Stimulated activated CD4-positive, alpha-beta T cell treated with anti-CD3 and anti-CD28 coated beads, TNF-alpha, amount 100 ng/mL, for 24 hours (primary cell): ENCODE measurements at regions not wholly inside any gene's neighbourhood (a gene's known extent, or its start where the extent isn't known, plus 50 kb on each side); places are given as distances from the start of the nearest gene placed in this dataset.

Experiments
- DNase-seq, 3 experiments: peaks; one replicate each; pipeline ENCODE4 v3.0.0-alpha.2; 2020; ENCODE audit warnings: low read depth in 3 of 3

DNA sequence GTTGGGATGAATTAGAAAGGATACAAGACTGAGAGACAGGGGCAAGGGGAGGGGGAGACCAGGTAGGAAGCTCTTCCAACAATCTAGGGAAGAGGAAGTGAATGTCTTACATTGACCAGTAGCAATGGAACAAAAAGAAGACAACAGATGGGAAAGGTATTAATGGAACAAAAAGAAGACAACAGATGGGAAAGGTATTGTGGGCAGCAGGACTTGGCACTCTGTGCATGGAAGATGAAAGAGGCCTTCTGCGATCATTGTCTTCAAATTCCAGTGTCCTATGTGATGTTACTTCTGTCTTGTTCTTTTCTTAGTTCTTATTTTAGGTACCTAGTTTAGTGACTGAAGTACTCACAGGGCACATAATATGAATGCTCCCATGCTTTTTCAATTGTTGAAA is 161.8 kb downstream of the PALM2AKAP2 start:
- no peak for DNase-seq

DNA sequence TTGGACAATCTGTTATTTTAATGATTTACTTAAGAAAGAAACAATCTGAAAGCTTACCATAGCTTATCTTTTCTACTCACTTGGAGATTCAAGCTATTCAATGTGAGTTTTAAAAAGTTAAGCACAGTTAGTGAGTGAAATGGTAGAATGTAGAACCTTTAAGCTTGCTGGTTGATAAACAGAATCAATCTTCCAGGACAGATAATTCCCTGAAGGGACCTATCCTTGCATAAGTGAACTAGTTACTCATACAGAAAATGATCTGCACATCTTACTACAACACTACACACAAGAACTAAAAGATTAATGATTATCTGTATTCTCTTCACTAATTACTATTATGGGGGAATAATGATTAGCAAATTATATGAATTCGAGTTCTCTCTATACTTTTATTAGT is 165.6 kb downstream of the PALM2AKAP2 start:
- no peak for DNase-seq

DNA sequence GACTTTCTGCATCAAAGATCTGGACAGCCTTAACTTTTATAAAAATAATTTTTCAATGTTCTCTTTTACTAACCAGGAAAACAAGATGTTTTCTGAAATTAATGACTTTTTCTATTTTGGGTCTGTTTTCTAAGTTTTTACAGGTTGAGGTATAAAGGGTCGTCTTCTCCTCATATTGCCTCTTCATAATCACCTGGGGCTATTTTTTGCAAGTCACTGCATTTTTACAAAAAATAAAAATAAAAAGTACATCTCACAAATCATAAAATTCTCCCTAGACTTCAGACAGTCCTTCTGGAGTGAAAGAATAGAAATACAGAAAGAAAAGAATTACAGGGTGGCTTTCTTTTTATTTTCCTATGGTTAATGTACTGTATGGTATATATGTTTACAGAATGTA is 168.5 kb downstream of the PALM2AKAP2 start:
- DNase-seq: no peak

DNA sequence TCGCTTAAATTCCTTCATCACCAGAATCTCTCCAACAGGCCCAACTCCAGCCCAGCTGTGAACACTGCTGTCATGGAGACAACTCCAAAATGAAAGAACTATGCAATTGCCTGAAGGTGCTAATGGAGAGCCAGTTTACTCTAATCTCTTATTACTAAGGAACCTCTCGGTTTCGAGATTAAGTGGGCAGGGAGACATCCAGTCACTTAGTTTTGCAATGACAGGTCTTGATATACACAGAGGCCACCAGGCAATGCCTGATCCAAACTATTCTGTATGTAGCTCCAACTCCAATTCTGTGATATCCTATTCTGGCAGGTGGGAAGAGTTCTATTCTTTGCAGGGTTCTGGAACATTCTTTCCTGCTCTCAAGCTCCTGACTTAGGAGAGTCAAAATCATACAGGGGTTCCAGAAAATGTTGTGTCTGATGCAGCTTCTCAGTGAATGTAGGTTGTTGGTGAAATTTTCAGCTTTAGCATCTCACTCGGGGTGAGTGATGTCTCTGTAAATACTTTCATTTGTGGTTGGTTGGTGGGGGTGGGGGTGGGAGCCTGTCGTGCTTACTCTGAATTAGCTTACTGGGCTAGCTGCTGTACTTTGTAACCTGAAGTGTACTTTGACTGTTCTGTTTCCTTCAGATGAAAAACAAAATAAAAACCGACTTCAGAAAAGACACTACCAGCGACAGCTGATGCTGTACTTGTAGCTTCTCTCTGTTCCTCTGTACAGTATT is 170.9 kb downstream of the PALM2AKAP2 start:
- DNase-seq: no peak

DNA sequence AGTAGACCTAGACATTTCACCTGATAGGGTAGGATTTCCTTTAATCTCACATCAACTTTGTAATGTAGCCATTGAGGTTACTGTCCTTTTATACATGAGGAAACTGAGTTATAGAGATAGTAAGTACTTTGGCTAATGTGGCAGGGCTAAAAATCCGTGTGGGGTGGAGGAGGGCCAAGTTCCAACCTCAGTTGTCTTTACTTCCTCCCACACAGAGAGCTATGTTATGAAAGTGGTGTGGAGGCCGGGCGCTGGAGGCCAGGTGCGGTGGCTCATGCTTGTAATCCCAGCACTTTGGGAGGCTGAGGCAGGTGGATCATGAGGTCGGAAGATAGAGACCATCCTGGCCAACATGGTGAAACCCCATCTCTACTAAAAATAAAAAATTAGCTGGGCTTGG is 173.3 kb downstream of the PALM2AKAP2 start:
- DNase-seq: no peak

DNA sequence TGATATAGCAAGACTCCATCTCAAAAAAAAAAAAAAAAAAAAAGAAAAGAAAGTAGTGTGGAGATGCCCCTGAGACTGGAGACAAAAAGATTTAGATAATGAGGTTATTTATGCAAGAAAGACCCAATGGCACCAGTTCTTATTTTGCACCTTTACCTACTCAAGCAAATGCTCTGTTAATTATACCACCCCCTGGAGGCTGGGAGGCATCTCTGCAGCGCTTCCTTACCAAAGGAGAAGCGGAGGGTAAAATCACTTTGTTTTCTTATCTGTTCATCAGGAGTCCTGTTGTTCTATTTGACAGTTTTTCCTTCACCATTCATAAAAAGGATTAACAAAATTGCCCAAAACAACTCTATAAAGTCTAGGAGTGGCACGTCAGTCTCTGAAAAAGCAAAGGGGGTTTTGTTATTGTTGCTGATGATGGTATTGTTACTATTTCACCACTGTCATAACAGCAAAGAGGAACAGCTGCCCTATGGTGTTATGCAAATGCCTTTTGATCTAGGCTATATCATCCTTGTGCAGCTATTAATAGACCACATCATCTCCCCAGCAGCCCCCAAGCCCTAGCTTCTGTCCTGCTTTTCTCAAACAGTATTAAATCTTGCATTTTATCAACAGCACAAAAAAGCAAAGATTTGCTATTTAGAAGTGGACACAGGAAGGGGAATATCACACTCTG is 174.0 kb downstream of the PALM2AKAP2 start:
- no peak for DNase-seq

DNA sequence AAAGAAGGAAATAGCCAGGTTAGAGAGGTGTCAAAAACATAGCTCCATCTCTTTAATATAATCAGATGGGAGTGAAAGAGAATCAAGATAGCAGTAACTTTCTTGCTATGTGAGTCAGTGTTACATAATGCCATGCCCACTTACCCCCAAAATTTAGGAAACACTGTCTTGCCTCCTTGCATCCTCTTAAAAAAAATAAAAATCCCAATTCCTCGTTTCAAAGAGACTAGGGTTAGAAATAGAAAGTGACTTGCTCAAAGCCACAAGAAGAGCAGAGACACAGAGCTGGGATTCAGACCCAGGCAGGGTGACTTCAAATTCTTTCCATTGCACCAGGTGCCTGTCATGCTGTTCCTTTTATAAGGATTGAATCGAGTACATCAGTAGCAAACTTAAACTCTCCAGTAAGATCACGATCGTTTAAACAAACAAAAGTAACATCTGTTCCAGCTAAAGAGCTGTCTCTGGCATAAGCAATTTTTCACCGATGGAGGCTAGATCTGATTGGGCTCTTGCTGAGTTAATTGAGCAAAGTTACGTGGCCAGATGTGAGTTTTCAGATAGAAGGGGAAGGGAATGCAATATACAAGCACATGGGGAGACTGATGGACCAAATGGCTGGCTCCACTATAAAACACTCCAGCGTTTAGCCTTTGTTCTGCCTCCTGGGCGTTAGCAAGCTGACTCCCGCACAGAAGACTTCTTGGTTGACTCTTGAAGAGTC is 176.9 kb downstream of the PALM2AKAP2 start:
- DNase-seq: no peak

DNA sequence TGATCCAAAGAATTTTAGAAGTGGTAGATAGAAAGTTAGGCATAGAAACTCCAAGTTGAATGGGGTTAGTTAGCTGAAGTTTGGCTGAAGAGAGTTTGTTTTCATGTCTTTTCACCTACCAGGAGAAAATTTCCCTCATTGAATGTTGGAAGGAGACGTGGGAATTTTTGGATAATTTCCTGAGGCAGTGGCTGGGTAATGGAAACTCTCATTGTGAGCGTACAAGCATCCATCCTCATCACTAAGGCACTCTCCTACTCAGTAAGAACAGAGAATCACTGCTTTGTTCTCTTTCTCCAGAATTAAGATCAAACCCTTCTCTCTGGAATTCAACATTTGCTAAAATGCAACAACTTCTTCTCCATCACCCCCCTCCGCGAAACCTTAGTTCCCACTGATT is 179.7 kb downstream of the PALM2AKAP2 start:
- no peak for DNase-seq

DNA sequence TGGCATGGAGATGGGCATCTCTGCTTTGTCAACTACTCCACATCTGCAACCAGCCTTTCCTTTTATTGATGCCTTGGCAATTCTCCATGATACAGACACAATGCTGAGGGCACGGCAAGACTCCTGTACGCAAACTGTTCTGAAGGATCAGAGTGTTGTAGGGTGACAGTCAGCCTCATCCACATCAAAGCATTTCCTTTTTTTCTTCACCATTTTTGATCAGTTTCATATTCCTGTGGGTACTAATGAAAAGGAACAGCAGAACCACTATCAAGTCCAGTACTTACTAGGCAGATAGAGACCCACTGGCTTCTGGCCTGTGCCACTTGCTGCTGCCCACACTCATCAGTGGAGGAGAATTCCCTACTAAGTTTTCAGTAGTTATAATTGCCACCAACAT is 181.6 kb downstream of the PALM2AKAP2 start:
- no peak for DNase-seq

DNA sequence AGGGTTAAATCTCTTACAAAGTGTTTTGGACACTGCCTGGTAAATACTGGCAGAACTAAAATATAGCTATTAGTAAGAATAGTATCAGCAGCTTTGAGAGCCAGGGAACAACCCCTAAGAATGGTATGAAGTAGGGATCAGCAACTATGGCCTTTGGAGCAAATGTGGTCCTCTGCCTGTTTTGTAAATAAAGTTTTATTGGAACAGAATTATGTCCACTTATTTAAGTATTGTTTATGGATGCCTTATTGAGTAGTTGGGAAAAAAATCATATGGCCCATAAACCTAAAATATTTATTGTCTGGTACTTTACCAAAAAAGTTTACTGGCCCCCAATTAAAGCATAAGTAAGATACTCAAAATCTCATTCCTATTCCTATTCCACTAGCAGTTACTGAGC is 182.2 kb downstream of the PALM2AKAP2 start:
- no peak for DNase-seq

DNA sequence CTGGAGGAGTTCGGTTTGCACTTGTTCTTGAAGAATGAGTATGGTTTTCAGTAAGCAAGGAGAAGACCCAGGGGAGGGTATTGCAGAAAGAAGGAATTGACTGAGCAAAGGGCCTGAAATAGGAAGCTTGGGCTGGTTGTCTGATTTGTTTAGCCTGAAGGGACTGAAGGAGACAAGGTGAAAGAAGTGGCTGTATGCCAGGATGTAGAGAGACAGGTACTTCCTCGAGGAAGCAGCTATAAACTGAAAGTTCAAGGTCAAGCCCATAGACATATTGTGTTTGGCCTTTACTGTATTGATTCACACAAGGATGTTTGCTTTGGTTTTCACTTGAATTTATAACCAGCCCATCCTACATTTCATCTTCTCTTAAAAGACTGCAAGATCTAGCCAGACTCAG is 183.1 kb downstream of the PALM2AKAP2 start:
- no peak for DNase-seq

DNA sequence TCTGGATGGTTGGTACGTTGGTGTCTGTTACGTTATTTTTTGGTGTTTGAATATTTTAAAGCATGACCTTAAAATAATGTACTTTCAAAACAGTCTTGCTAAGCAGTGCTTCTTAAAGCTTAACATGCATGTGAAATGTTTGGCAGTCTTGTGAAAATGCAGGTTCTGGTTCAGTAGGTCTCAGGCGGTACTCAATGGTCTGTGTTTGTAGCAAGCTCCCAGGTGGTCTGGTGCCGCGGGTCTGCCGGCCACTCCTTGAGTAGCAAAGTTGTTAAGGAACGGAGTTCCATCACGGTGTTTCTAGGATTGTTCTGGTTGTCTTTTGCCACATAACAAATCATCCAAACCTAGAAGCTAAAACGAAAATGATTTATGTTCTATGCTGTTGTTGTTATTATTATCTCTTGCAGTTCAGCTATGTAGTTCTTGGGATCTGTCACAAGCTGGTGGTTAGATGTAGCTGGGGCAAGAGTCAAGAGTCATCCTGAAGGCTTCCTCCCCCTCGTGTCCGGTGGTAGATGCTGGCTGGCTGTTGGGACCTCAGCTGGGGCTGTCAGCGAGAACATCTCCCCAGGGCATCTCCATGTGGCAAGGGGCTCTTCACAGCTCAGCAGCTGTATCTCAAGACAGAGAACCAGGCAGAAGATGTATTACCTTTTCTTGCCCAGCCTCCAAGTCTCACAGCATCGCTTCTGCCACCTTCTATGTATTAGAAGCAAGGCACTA is 186.8 kb downstream of the PALM2AKAP2 start:
- no peak for DNase-seq

DNA sequence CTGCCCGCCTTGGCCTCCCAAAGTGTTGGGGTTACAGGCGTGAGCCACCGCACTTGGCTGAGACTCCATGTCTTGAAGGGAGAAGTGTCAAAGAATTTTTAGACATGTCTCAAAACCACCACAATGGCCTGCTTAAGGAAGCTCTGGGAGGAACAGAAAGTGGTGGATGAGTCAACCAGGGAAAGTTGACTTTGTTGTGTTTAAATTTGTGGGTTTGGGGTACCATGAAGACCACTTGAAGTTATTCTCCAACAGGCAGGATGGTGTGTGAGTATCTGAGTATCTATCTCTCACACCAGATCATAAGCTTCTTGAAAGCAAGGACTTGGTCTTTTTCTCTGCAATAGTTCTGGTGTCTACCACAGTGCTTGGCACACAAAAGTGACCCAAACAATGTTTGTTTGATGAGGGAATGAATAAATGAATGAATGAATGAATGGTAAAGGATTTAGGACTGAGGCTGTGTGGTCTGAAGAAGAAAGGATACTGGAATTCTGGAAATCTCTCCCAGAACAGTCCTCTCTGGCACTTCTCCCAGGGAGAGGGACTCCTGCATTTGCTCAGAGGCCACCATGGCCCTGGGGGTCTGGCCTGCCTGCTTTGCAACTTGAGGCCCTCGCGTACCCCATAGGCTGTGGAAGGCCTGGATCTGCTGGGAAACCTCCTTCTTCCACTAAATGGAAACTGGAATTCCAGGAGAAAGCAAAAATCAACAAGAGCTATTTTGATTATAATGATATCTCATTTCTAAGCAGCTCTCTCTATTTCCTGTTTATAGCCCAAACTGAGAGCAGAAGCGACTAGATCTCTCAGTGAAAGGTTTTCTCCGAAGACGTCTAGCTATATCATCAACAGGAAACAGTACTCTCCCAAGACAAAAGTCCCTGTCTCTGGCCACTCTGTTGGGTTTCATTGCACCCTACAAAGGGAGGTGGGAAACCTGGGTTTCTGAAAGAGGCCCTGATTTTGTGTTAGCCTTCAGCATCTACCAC is 187.9 kb downstream of the PALM2AKAP2 start:
- no peak for DNase-seq

DNA sequence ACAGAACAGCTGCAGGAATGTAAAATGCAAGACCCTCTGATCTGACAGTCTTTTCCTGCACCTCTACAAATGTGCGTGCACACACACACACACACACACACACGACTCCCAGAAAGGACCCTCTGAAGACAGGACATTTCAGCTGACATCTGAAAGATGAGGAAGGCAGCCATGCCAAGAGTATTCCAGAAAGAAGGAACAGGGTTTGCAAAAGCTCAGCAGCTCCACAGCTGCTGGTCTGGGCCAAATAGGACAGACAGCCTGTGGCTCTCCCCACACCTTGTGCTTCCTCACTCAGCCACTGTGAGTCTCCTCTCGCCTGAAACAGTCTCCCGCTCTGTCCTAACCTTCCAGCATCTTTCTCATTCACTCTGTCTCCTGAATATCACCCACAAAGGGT is 189.0 kb downstream of the PALM2AKAP2 start:
- no peak for DNase-seq

DNA sequence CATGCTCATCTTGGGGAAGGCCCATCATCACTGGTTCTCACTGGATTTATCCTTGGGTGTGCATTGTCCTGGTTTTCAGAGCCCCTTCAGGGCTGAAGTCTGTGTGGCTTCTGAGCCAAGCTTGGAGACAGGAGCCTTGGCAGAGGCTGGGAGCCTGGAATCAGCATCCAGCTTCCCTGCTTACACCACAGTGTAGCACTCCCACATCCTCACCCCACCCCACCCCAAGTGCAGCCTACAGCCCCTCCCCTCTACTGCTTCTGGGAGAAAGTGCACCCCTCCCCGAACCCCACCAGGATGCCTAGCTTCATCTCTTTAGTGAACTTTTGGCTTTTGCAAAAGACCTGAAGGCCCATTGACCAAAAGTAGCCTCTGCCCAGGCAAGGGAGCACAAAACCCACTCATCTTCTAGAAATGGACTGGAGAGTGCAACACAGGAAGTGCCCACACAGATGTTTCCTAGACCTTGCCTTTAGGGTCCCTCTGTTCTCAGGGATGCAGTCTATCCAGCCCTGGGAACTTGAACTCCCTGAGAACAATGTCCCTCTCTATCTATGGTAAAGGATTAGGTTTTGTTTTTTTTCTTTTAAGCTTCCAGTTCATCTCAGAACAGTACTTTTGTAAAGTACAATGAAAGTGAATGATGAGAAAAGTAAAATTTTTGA is 189.7 kb downstream of the PALM2AKAP2 start:
- no peak for DNase-seq

DNA sequence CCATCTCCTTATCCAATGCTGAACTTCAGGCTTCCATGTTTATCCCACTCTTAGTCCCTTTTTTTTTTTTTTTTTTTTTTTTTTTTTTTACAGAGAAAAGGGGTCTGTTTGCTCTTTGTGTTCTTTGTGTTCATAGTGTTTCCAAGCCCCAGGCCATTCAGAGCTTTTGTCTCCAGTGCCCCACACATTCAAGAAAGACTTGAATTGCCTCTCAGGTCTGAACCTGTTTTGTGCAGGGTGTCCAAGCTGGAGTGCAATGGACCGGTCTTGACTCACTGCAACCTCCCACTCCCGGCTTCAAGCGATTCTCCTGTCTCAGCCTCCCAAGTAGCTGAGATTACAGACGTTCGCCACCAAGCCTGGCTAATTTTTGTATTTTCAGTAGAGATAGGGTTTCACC is 191.2 kb downstream of the PALM2AKAP2 start:
- DNase-seq: no peak

DNA sequence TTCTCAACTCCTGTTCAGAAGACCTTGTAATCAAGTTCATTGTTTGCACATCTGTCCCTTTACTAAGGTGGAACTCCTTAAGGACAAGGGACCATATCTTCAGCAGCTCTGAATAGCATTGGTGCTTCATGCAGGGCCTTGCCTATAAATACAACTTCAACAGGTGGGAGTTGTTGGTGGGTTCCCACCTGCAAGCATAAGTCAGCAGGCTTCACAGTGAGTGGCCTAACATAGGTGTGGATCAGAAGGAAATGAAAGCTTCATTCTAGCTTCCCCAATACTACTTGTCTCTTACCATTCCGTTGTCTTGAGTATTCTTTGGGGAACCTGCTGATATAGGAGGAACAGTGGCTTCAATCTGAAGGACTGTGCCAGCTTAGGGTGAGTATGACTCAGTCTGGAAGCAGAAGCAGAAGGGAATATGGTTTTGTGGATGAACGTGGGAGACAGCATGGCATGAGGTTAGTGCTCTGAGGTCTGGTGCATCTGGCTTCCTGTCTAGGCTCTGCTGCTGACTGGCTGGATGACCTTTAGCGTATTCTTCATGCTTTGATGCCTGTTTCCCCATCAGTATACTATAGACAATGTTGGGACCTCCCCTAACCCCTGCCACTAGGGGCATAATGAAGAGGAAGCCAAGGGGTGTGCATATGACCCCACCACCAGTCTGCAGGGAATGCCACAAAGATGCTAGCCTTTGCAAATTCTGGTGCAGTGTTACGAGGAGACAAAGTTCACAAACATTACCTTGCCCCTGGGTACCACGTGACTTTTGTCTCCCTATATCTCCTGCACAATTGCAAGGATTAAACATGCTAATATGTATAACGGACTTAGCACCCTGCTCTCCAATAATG is 192.3 kb downstream of the PALM2AKAP2 start:
- no peak for DNase-seq

DNA sequence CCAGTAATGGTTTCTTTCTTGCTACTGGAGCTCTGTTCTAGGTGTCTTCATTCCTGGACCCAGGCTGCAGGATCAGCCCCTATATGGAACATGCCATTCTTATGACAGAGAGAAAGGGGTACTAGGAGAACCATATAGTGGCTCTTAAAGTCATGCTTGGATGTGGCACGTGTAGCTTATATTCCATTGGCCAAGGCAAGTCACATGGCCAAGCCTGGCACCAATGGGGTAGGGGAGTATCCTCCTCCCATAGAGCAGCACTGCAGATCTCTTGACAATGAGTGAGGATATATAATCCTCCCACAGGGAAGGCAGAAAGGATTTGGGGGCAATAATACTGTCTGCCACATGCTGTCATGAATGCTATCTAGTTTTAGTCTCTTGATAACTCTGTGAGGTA is 193.3 kb downstream of the PALM2AKAP2 start:
- DNase-seq: no peak

DNA sequence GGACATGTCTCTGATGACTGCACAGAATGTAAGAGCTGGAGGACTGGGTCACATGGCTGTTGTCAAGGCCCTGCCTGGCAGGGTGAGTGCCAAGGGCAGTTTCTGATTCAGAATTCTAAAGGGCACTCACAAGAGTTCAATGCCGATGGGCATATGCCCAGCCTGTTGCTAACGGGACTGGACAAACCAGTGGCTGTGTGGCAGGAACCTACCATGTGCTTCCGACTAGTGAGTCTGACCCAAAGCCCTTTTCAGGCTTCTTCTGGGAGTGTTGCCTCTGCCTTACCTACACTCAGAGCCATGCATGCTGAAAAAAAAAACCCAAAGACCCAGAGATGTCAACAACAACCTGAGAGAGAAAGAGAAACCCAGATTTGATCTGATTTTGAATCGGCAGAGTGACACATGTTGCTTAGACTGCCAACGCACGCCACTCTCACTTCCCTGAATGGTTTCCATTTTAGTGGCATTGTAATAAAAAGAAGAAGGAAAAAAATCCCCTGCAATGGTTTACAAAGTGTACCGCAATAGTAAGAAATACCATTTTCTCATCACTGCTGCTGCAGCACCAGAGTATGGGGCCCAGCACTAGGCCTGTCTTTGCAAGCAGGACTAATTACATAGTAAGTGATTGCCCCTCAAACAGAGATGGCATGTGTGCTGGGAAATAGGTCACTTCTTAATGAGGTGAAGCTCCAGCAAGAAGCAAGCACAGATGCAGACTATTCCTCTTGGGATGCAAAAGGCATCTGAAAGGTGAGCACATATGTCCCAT is 194.3 kb downstream of the PALM2AKAP2 start:
- peak in 2 of 3 experiments; percentile 46 to 58 for DNase-seq
